HCT116 (cell line): ENCODE measurements at regions not wholly inside any gene's neighbourhood (a gene's known extent, or its start where the extent isn't known, plus 50 kb on each side); places are given as distances from the start of the nearest gene placed in this dataset.

ENCODE experiments used
- ATAC-seq: fragments of 200-7000 bp; cut with Tn5 transposase; 2 replicates; pipeline ENCODE4 v1.9.1; 2020; ENCODE audit warnings: mild to moderate bottlenecking, moderate library complexity
- BruUV-seq: library from RNA; stranded (reverse); fragments of 400-500 nt; replicated peaks from 2 replicates; lab custom pipeline; 2021; lab: Mats Ljungman, UMichigan
- CTCF ChIA-PET: fragments of 300-600 bp; sonication (Branson Sonifier 250); formaldehyde crosslinking; loops from one replicate; lab custom pipeline; 2021; ENCODE audit warnings: antibody characterized with exemption; lab: Charles Lee
- POLR2A ChIA-PET: fragments of 300-600, 350-600 bp; sonication (Branson Sonifier 250); formaldehyde crosslinking; loops from one replicate; lab custom pipeline; 2021; ENCODE audit warnings: antibody characterized with exemption; lab: Charles Lee
- RAD21 ChIA-PET, 2 experiments: fragments of 300-600 bp; sonication (Branson Sonifier 250); formaldehyde crosslinking; loops; one replicate each; lab custom pipeline; 2023; ENCODE audit warnings: low total read pairs in 2 of 2; ENCODE audit not compliant: uncharacterized antibody in 2 of 2, unreplicated experiment in 2 of 2, low non-redundant PET in 1 of 2; lab: Charles Lee
- DNase-seq: peaks from one replicate; pipeline ENCODE4 v3.0.0-alpha.2; 2010; ENCODE audit warnings: low read depth, low spot score
- H2AFZ ChIP-seq: fragments of 200-600 bp; shearing (Covaris generic), sonication (generic); 2 replicates; pipeline ENCODE4 v1.6.1; 2017; ENCODE audit warnings: low read depth, mixed run types, mixed read lengths, antibody characterized with exemption, low read length; ENCODE audit not compliant: poor library complexity, severe bottlenecking
- H3K27ac ChIP-seq: 2 replicates; pipeline ENCODE4 v1.5.1; 2012; ENCODE audit warnings: low read depth, low read length
- H3K27me3 ChIP-seq: fragments of 200-600 bp; sonication (generic); 2 replicates; pipeline ENCODE4 v1.6.1; 2016; ENCODE audit warnings: mixed run types, low read length, mixed read lengths; ENCODE audit not compliant: insufficient read depth
- H3K36me3 ChIP-seq, 2 experiments: fragments of 200-500 bp in 1 of 2; fragments of 200-600 bp in 1 of 2; sonication (Bioruptor generic) in 1 of 2; sonication (generic) in 1 of 2; 2 replicates each; pipeline versions ENCODE4 v1.5.1 to v1.6.1; 2014 to 2016; ENCODE audit warnings: low read length in 2 of 2, inconsistent platforms in 1 of 2, mixed read lengths in 1 of 2, mixed run types in 1 of 2; ENCODE audit not compliant: insufficient read depth in 2 of 2, control insufficient read depth in 1 of 2
- H3K4me1 ChIP-seq, 2 experiments: fragments of 200-600 bp in 1 of 2; sonication (generic) in 1 of 2; 2 replicates each; pipeline versions ENCODE4 v1.5.1 to v1.6.1; 2012 to 2017; ENCODE audit warnings: low read length in 2 of 2, inconsistent platforms in 1 of 2, mild to moderate bottlenecking in 1 of 2, mixed read lengths in 1 of 2, mixed run types in 1 of 2, moderate library complexity in 1 of 2; ENCODE audit not compliant: insufficient read depth in 2 of 2, control insufficient read depth in 1 of 2
- H3K4me2 ChIP-seq: fragments of 200-600 bp; sonication (generic); 2 replicates; pipeline ENCODE4 v1.6.1; 2017; ENCODE audit warnings: mixed run types, low read length, mixed read lengths
- H3K4me3 ChIP-seq, 2 experiments: fragments of 200-600 bp in 1 of 2; sonication (generic) in 1 of 2; replicated peaks in 1 of 2; 2 replicates each; pipeline ENCODE4 v1.5.1; 2011 to 2016; ENCODE audit warnings: low read length in 2 of 2, control low read depth in 1 of 2, low read depth in 1 of 2, mild to moderate bottlenecking in 1 of 2, mixed read lengths in 1 of 2, mixed run types in 1 of 2
- H3K79me2 ChIP-seq: fragments of 200-600 bp; sonication (generic); 2 replicates; pipeline ENCODE4 v1.6.1; 2017; ENCODE audit warnings: mild to moderate bottlenecking, mixed run types, low read length, moderate library complexity, mixed read lengths; ENCODE audit not compliant: insufficient read depth
- H3K9ac ChIP-seq: fragments of 200-600 bp; sonication (generic); 2 replicates; pipeline ENCODE4 v1.6.1; 2016; ENCODE audit warnings: low read length, mixed read lengths
- H3K9me2 ChIP-seq: fragments of 200-600 bp; sonication (generic), shearing (Covaris generic); 2 replicates; pipeline ENCODE4 v1.6.1; 2017; ENCODE audit warnings: mixed run types, mild to moderate bottlenecking, moderate library complexity; ENCODE audit not compliant: insufficient read depth
- H3K9me3 ChIP-seq, 2 experiments: fragments of 200-500 bp in 1 of 2; fragments of 200-600 bp in 1 of 2; sonication (Bioruptor generic) in 1 of 2; sonication (generic) in 1 of 2; 2 replicates each; pipeline ENCODE4 v1.6.1; 2014 to 2017; ENCODE audit warnings: low read length in 2 of 2, mixed read lengths in 2 of 2, inconsistent platforms in 1 of 2, low read depth in 1 of 2, mild to moderate bottlenecking in 1 of 2, mixed run types in 1 of 2, moderate library complexity in 1 of 2; ENCODE audit not compliant: control insufficient read depth in 1 of 2, insufficient read depth in 1 of 2
- H4K20me1 ChIP-seq: fragments of 200-600 bp; sonication (generic), shearing (Covaris generic); 2 replicates; pipeline ENCODE4 v1.6.1; 2017; ENCODE audit warnings: mixed run types, mild to moderate bottlenecking, moderate library complexity; ENCODE audit not compliant: insufficient read depth
- CEBPB ChIP-seq: IDR thresholded peaks from 2 replicates; pipeline ENCODE4 v1.6.1; 2012; ENCODE audit warnings: low read depth
- EGR1 ChIP-seq: IDR thresholded peaks from 2 replicates; pipeline ENCODE4 v1.6.1; 2012; ENCODE audit warnings: low read depth
- ELF1 ChIP-seq: IDR thresholded peaks from 2 replicates; pipeline ENCODE4 v1.6.1; 2012; ENCODE audit warnings: low read depth, borderline replicate concordance
- EZH2 ChIP-seq: fragments of 200-600 bp; sonication (generic); IDR thresholded peaks from 2 replicates; pipeline ENCODE4 v1.6.1; 2017; ENCODE audit warnings: antibody characterized with exemption, mixed run types
- JUND ChIP-seq: IDR thresholded peaks from 2 replicates; pipeline ENCODE4 v1.6.1; 2012
- POLR2A ChIP-seq: IDR thresholded peaks from 2 replicates; pipeline ENCODE4 v1.7.0; 2011; ENCODE audit warnings: borderline replicate concordance; ENCODE audit not compliant: insufficient read depth, insufficient read length; ENCODE audit errors: extremely low read depth
- POLR2AphosphoS5 ChIP-seq: IDR thresholded peaks from 2 replicates; pipeline ENCODE4 v1.6.1; 2011; ENCODE audit warnings: mild to moderate bottlenecking, low read depth, low read length, moderate library complexity
- RAD21 ChIP-seq: IDR thresholded peaks from 2 replicates; pipeline ENCODE4 v1.6.1; 2012; ENCODE audit warnings: low read depth, mild to moderate bottlenecking
- SIN3A ChIP-seq: IDR thresholded peaks from 2 replicates; pipeline ENCODE4 v1.6.1; 2012; ENCODE audit warnings: low read depth
- SP1 ChIP-seq: IDR thresholded peaks from 2 replicates; pipeline ENCODE4 v1.6.1; 2012; ENCODE audit warnings: low read depth
- SRF ChIP-seq: IDR thresholded peaks from 2 replicates; pipeline ENCODE4 v1.6.1; 2012; ENCODE audit warnings: low read depth
- ZFX ChIP-seq: fragments of 450-650 bp; IDR thresholded peaks from 2 replicates; pipeline ENCODE4 v1.6.1; 2017
- ZNF274 ChIP-seq: fragments of 200-500 bp; sonication (Bioruptor generic); IDR thresholded peaks from 2 replicates; pipeline ENCODE4 v1.6.1; 2014; ENCODE audit warnings: mild to moderate bottlenecking, low read depth, low read length, inconsistent platforms
- intact Hi-C: fragments of 100-400 bp; cut with micrococcal nuclease; formaldehyde crosslinking; loops from 2 replicates; pipeline ENCODE4 v1.10.0; 2022
- TF ChIP-seq, protein P1 (sequence below): IDR thresholded peaks from 2 replicates; pipeline ENCODE4 v1.6.1; 2012
- TF ChIP-seq, protein P2 (sequence below): IDR thresholded peaks from 2 replicates; pipeline ENCODE4 v1.6.1; 2011; ENCODE audit warnings: mild to moderate bottlenecking, low read length, moderate library complexity; ENCODE audit not compliant: insufficient replicate concordance; ENCODE audit errors: extremely low read depth
- TF ChIP-seq, protein P3 (sequence below): IDR thresholded peaks from 2 replicates; pipeline ENCODE4 v1.6.1; 2012; ENCODE audit warnings: low read depth
- TF ChIP-seq, protein P4 (sequence below): IDR thresholded peaks from 2 replicates; pipeline ENCODE4 v1.6.1; 2012
- TF ChIP-seq, protein P5 (sequence below), 3 experiments: fragments of 200-600 bp in 1 of 3; sonication (generic) in 1 of 3; IDR thresholded peaks in 2 of 3; conservative IDR thresholded peaks in 1 of 3; 2 replicates each; pipeline ENCODE4 v1.5.1; 2012 to 2017; ENCODE audit warnings: low read depth in 2 of 3, low read length in 2 of 3, antibody characterized with exemption in 1 of 3, borderline replicate concordance in 1 of 3, control low read depth in 1 of 3, mild to moderate bottlenecking in 1 of 3, mixed read lengths in 1 of 3, mixed run types in 1 of 3, moderate library complexity in 1 of 3; ENCODE audit not compliant: insufficient read depth in 1 of 3

DNA sequence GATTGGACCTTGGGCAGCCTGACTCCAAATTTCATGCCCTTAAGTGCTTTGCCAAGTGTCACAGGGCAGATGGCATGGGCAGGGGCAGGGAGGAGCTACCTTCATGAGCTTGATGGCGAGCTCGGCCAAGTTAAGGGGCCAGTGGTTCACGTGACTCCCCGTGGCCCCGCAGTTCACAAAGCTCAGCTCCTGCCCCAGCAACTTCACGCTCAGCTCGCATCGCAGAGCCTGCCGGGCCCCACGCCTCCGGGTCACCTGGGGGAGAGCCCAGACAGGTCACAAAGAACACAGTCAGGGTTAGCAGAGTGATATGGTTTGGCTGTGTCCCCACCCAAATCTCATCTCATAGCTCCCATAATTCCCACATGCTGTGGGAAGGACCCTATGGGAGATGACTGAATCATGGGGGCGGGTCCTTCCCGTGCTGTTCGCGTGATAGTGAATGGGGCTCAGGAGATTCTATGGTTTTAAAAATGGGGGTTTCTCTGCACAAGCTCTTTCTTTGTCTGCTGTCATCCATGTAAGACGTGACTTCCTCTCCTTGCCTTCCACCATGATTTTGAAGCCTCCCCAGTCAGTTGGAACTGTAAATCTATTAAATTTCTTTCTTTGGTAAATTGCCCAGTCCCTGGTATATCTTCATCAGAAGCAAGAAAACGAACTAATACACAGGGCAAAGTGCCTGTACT is 108.1 kb downstream of the LITAF start:
- H3K27me3 ChIP-seq = no peaks in the 10 kb centered on the region
- H3K4me1 ChIP-seq = no peaks in the 10 kb centered on the region
- no peaks in the 10 kb centered on the region for H4K20me1 ChIP-seq
- H3K9me2 ChIP-seq = no peaks in the 10 kb centered on the region
- no peaks in the 10 kb centered on the region for H3K79me2 ChIP-seq
- ChIA-PET CTCF (no interaction called here), POLR2A (no interaction called here), RAD21 (no interaction called here)
- H3K9ac ChIP-seq = no peak overlapping the region
- no peak overlapping the region for H3K27ac ChIP-seq
- intact Hi-C loops = no loop called here
- H3K4me3 ChIP-seq = no peak overlapping the region
- no peak for TF ChIP-seq ZNF274
- no peak for TF ChIP-seq EGR1
- TF ChIP-seq, protein P1, sequence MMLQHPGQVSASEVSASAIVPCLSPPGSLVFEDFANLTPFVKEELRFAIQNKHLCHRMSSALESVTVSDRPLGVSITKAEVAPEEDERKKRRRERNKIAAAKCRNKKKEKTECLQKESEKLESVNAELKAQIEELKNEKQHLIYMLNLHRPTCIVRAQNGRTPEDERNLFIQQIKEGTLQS = no peak
- no peak for TF ChIP-seq EZH2
- no peak for TF ChIP-seq SP1
- TF ChIP-seq CEBPB = no peak
- TF ChIP-seq, protein P2, sequence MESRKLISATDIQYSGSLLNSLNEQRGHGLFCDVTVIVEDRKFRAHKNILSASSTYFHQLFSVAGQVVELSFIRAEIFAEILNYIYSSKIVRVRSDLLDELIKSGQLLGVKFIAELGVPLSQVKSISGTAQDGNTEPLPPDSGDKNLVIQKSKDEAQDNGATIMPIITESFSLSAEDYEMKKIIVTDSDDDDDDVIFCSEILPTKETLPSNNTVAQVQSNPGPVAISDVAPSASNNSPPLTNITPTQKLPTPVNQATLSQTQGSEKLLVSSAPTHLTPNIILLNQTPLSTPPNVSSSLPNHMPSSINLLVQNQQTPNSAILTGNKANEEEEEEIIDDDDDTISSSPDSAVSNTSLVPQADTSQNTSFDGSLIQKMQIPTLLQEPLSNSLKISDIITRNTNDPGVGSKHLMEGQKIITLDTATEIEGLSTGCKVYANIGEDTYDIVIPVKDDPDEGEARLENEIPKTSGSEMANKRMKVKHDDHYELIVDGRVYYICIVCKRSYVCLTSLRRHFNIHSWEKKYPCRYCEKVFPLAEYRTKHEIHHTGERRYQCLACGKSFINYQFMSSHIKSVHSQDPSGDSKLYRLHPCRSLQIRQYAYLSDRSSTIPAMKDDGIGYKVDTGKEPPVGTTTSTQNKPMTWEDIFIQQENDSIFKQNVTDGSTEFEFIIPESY = no peak
- TF ChIP-seq JUND = no peak
- TF ChIP-seq, protein P3, sequence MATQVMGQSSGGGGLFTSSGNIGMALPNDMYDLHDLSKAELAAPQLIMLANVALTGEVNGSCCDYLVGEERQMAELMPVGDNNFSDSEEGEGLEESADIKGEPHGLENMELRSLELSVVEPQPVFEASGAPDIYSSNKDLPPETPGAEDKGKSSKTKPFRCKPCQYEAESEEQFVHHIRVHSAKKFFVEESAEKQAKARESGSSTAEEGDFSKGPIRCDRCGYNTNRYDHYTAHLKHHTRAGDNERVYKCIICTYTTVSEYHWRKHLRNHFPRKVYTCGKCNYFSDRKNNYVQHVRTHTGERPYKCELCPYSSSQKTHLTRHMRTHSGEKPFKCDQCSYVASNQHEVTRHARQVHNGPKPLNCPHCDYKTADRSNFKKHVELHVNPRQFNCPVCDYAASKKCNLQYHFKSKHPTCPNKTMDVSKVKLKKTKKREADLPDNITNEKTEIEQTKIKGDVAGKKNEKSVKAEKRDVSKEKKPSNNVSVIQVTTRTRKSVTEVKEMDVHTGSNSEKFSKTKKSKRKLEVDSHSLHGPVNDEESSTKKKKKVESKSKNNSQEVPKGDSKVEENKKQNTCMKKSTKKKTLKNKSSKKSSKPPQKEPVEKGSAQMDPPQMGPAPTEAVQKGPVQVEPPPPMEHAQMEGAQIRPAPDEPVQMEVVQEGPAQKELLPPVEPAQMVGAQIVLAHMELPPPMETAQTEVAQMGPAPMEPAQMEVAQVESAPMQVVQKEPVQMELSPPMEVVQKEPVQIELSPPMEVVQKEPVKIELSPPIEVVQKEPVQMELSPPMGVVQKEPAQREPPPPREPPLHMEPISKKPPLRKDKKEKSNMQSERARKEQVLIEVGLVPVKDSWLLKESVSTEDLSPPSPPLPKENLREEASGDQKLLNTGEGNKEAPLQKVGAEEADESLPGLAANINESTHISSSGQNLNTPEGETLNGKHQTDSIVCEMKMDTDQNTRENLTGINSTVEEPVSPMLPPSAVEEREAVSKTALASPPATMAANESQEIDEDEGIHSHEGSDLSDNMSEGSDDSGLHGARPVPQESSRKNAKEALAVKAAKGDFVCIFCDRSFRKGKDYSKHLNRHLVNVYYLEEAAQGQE = no peak
- TF ChIP-seq, protein P4, sequence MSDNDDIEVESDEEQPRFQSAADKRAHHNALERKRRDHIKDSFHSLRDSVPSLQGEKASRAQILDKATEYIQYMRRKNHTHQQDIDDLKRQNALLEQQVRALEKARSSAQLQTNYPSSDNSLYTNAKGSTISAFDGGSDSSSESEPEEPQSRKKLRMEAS = no peak
- no peak for TF ChIP-seq ELF1
- TF ChIP-seq SIN3A = no peak
- no peak for TF ChIP-seq SRF
- TF ChIP-seq ZFX = no peak
- no peak for TF ChIP-seq POLR2A
- no peak for TF ChIP-seq RAD21
- TF ChIP-seq, protein P5, sequence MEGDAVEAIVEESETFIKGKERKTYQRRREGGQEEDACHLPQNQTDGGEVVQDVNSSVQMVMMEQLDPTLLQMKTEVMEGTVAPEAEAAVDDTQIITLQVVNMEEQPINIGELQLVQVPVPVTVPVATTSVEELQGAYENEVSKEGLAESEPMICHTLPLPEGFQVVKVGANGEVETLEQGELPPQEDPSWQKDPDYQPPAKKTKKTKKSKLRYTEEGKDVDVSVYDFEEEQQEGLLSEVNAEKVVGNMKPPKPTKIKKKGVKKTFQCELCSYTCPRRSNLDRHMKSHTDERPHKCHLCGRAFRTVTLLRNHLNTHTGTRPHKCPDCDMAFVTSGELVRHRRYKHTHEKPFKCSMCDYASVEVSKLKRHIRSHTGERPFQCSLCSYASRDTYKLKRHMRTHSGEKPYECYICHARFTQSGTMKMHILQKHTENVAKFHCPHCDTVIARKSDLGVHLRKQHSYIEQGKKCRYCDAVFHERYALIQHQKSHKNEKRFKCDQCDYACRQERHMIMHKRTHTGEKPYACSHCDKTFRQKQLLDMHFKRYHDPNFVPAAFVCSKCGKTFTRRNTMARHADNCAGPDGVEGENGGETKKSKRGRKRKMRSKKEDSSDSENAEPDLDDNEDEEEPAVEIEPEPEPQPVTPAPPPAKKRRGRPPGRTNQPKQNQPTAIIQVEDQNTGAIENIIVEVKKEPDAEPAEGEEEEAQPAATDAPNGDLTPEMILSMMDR (IDR thresholded peaks at IDR 0.05 in 2 of 3, conservative IDR thresholded peaks at IDR 0.05 in 1 of 3; ENCODE audit: borderline replicate concordance in 1 of 3, insufficient read depth in 1 of 3, low read depth in 2 of 3, low read length in 2 of 3) = no peak
- no peak for TF ChIP-seq POLR2AphosphoS5
- H3K36me3 ChIP-seq = no peaks in the 10 kb centered on the region
- no peaks in the 10 kb centered on the region for H3K9me3 ChIP-seq
- ATAC-seq = no peak
- no peak overlapping the region for H2AFZ ChIP-seq
- DNase-seq = no peak
- no peak overlapping the region for H3K4me2 ChIP-seq
- no TSS peak for BruUV-seq
